GM06990 (cell line): ENCODE measurements at regions not wholly inside any gene's neighbourhood (a gene's known extent, or its start where the extent isn't known, plus 50 kb on each side); places are given as distances from the start of the nearest gene placed in this dataset.

Experiments used
- DNase-seq: peaks from one replicate; pipeline ENCODE4 v3.0.0-alpha.2; 2011; ENCODE audit not compliant: insufficient read length; ENCODE audit errors: extremely low read depth
- H3K27me3 ChIP-seq: replicated peaks from 2 replicates; pipeline ENCODE4 v1.6.0; 2011; ENCODE audit warnings: low read length; ENCODE audit not compliant: control insufficient read depth, insufficient read depth
- H3K36me3 ChIP-seq: 2 replicates; pipeline ENCODE4 v1.5.1; 2011; ENCODE audit warnings: low read length; ENCODE audit not compliant: control insufficient read depth, insufficient read depth
- H3K4me3 ChIP-seq: replicated peaks from 2 replicates; pipeline ENCODE4 v1.5.1; 2011; ENCODE audit warnings: low read depth, mild to moderate bottlenecking, control low read depth, low read length
- TF ChIP-seq, protein P1 (sequence below): IDR thresholded peaks from 2 replicates; pipeline ENCODE4 v1.5.1; 2011; ENCODE audit warnings: low read length, control low read depth, mild to moderate bottlenecking, inconsistent platforms; ENCODE audit not compliant: insufficient read depth, poor library complexity, severe bottlenecking

DNA sequence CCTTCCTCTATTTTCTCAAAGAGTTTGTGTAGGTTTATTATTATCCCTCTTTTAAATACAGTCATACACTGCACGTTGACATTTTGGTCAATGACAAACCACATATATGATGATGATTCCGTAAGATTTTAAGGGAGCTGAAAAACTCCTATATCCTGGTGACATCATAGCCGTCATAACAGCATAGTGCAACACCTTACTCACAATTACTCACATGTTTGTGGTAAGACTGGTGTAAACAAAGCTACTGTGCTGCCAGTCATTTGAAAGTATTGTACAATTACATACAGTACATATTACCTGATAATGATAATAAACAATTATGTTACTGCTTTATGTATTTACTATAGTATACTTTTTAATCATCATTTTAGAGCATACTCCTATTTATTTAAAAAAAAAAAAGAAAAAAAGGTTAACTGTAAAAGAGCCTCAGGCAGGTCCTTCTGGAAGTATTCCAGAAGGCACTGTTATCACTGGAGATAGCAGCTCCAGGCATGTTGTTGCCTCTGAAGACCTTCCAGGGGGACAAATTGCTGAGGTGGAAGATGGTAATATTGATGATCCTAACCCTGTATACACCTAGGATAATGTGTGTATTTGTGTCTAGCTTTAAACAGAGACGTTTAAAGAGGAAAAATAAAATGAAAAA is 123.3 kb upstream of the CDK1 start:
- Histone ChIP-seq H3K4me3 (no peak overlapping the region), H3K27me3 (no peaks in the 10 kb centered on the region), H3K36me3 (no peaks in the 10 kb centered on the region)
- no peak for DNase-seq
- TF ChIP-seq, protein P1, sequence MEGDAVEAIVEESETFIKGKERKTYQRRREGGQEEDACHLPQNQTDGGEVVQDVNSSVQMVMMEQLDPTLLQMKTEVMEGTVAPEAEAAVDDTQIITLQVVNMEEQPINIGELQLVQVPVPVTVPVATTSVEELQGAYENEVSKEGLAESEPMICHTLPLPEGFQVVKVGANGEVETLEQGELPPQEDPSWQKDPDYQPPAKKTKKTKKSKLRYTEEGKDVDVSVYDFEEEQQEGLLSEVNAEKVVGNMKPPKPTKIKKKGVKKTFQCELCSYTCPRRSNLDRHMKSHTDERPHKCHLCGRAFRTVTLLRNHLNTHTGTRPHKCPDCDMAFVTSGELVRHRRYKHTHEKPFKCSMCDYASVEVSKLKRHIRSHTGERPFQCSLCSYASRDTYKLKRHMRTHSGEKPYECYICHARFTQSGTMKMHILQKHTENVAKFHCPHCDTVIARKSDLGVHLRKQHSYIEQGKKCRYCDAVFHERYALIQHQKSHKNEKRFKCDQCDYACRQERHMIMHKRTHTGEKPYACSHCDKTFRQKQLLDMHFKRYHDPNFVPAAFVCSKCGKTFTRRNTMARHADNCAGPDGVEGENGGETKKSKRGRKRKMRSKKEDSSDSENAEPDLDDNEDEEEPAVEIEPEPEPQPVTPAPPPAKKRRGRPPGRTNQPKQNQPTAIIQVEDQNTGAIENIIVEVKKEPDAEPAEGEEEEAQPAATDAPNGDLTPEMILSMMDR: no peak

DNA sequence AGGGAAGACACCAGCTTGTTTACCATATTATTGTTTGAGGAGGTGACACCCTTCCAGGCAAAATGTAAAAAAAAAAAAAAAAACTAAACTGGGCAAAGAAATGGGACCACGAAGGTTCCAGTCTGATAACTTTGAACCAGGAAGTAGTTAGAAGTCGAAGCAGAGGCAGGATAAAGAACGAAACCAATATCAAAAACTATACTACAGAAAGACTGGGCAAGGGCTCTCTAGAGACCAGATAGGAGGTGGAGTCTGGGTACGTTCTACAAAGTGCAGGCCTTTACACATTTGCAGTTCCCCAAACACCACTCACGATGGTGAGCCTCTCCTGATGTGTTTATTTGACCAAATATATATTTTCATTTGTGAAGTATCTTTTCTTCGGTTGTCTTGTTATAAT is 125.7 kb upstream of the CDK1 start:
- H3K27me3 ChIP-seq: no peaks in the 10 kb centered on the region
- TF ChIP-seq, protein P1: no peak
- H3K36me3 ChIP-seq: no peaks in the 10 kb centered on the region
- peak; percentile 13 for DNase-seq
- no peak overlapping the region for H3K4me3 ChIP-seq

DNA sequence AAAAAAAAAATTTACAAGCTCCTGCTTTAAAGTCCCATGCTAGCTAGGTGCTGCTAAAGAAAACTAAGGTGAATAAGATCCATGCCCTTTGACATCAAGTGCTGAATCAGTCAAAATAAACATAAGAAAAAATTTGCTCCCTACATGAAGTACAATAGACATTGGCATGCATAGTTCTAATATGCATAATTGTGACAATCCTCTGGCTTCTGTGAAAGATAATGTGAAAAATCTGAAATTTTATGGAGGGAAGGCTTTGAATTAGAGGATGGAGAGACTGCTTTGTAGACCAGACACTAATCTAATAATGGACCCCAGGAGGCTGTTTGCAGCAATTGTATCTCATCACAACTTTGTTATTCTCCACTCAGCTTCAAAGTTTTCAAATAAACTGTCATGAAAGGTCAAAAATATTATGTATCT is 127.9 kb upstream of the CDK1 start:
- 0 out of 2 replicates have a peak, but pooled peaks cover 1% of the 10 kb centered on the region for H3K27me3 ChIP-seq
- DNase-seq: no peak
- H3K4me3 ChIP-seq: no peak overlapping the region
- H3K36me3 ChIP-seq: no peaks in the 10 kb centered on the region
- TF ChIP-seq, protein P1: no peak

DNA sequence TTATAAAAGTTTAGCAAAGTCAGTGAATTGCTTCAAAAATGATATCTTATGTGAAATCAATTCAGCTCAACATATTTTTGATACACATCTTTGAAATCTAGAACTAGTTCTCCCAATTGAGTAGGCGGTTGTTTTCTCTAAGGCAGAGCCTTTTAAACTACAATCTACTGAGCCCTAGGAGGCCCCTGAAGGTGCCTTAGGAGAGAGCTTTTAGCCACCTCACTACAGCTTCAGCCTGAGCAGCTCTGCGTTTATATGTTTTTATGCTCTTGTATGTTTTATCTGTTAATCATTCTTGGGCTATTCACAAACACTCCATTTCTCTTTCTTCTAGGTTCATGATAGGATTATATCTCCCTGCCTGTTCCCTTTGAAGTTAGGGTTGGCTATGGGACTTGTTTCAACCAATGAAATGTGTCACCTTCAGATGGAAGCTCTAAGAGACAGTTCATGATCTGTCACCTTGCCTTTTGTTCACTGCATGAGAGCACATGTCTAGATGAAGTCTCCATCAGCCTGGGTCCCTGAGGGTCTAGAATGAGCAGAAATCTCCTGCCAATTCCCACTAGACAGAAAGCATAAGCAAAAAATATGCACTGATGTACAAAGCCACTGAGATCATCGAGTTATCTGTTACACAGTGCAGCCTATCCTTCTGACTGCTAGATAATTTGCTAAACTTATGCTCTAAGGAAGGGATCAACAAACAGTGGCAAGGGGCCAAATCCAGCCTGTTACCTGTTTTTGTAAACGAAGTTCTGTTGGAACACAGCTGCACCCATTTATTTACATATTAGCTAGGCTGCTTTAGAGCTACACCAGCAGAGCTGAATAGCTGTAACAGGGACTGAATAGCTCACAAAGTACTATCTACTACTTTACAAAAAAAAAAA is 128.5 kb upstream of the CDK1 start:
- no peak for DNase-seq
- Histone ChIP-seq H3K4me3 (no peak overlapping the region), H3K36me3 (no peaks in the 10 kb centered on the region), H3K27me3 (0 out of 2 replicates have a peak, but pooled peaks cover 1% of the 10 kb centered on the region)
- TF ChIP-seq, protein P1: no peak

DNA sequence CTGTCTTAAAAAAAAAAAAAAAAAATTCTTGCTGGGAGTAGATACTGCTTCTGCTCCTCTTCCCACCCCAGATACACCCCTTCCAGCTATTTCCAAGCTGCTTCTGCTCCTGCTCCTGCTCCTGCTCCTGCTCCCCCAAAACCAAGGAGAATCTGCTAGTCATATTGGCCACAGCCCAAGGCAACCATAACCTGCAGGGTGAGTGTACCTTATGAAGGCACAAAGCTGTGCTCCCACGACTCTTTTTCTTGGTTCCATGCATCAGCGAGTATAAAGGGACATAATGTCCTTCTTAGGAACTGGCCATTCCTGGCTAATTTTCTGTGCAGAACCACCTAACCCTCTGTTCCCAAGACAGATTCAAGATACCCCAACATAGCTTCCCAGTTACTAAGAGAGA is 129.5 kb upstream of the CDK1 start:
- DNase-seq: no peak
- Histone ChIP-seq H3K4me3 (no peak overlapping the region), H3K27me3 (0 out of 2 replicates have a peak, but pooled peaks cover 1% of the 10 kb centered on the region), H3K36me3 (no peaks in the 10 kb centered on the region)
- TF ChIP-seq, protein P1: no peak
